ENCODE measurements at regions not wholly inside any gene's neighbourhood (a gene's known extent, or its start where the extent isn't known, plus 50 kb on each side); places are given as distances from the start of the nearest gene placed in this dataset.

DNA sequence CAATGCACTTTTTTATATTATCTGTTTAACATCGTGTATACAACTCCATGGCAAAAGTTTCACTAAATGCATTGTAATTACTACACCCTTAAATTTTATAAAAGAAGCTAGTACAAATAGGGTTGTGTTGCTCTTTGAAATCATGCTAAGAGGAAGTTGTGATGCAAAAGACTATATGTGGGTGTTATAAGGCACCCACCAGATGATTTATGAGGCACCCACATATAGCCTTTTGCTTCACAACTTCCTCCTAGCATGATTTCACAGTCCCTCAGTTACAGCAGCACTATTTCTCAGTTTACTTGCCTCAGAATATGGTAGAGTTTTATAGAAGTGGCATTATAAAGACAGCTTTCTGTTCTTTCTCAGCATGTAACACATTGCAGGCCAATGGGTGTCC lies 277.3 kb upstream of the DOK6 start:
- no peaks in the 10 kb centered on the region for H3K36me3 ChIP-seq (ENCODE audit: insufficient read depth, low read length)
- H3K27ac ChIP-seq (ENCODE audit: low read length), result no peak overlapping the region
- no peak overlapping the region for H3K4me2 ChIP-seq (ENCODE audit: low read length)
- no peaks in the 10 kb centered on the region for H3F3A ChIP-seq (ENCODE audit: insufficient read depth, low read length, poor library complexity, severe bottlenecking)
- TF ChIP-seq MXI1 (conservative IDR thresholded peaks at IDR 0.05; ENCODE audit: poor library complexity, severe bottlenecking) (no peak), TAF1 (IDR thresholded peaks at IDR 0.05; ENCODE audit: low read depth) (no peak), SMC3 (conservative IDR thresholded peaks at IDR 0.05; ENCODE audit: poor library complexity) (no peak), RAD21 (conservative IDR thresholded peaks at IDR 0.05) (no peak), EZH2 (IDR thresholded peaks at IDR 0.05; ENCODE audit: borderline replicate concordance, insufficient read depth, low read length, poor library complexity, severe bottlenecking) (no peak), POLR2AphosphoS5 (IDR thresholded peaks at IDR 0.05) (no peak), EP300 (conservative IDR thresholded peaks at IDR 0.05; ENCODE audit: poor library complexity, severe bottlenecking) (no peak)
- TF ChIP-seq, protein P1, sequence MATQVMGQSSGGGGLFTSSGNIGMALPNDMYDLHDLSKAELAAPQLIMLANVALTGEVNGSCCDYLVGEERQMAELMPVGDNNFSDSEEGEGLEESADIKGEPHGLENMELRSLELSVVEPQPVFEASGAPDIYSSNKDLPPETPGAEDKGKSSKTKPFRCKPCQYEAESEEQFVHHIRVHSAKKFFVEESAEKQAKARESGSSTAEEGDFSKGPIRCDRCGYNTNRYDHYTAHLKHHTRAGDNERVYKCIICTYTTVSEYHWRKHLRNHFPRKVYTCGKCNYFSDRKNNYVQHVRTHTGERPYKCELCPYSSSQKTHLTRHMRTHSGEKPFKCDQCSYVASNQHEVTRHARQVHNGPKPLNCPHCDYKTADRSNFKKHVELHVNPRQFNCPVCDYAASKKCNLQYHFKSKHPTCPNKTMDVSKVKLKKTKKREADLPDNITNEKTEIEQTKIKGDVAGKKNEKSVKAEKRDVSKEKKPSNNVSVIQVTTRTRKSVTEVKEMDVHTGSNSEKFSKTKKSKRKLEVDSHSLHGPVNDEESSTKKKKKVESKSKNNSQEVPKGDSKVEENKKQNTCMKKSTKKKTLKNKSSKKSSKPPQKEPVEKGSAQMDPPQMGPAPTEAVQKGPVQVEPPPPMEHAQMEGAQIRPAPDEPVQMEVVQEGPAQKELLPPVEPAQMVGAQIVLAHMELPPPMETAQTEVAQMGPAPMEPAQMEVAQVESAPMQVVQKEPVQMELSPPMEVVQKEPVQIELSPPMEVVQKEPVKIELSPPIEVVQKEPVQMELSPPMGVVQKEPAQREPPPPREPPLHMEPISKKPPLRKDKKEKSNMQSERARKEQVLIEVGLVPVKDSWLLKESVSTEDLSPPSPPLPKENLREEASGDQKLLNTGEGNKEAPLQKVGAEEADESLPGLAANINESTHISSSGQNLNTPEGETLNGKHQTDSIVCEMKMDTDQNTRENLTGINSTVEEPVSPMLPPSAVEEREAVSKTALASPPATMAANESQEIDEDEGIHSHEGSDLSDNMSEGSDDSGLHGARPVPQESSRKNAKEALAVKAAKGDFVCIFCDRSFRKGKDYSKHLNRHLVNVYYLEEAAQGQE (IDR thresholded peaks at IDR 0.05; ENCODE audit: borderline replicate concordance), result no peak
- TF ChIP-seq, protein P2, sequence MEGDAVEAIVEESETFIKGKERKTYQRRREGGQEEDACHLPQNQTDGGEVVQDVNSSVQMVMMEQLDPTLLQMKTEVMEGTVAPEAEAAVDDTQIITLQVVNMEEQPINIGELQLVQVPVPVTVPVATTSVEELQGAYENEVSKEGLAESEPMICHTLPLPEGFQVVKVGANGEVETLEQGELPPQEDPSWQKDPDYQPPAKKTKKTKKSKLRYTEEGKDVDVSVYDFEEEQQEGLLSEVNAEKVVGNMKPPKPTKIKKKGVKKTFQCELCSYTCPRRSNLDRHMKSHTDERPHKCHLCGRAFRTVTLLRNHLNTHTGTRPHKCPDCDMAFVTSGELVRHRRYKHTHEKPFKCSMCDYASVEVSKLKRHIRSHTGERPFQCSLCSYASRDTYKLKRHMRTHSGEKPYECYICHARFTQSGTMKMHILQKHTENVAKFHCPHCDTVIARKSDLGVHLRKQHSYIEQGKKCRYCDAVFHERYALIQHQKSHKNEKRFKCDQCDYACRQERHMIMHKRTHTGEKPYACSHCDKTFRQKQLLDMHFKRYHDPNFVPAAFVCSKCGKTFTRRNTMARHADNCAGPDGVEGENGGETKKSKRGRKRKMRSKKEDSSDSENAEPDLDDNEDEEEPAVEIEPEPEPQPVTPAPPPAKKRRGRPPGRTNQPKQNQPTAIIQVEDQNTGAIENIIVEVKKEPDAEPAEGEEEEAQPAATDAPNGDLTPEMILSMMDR (IDR thresholded peaks at IDR 0.05; ENCODE audit: poor library complexity, severe bottlenecking), result no peak
- H3K9me3 ChIP-seq (ENCODE audit: low read length), result no peaks in the 10 kb centered on the region
- H3K9me2 ChIP-seq (ENCODE audit: insufficient read depth, low read length), result no peaks in the 10 kb centered on the region
- H3K4me3 ChIP-seq (ENCODE audit: low read length), result no peak overlapping the region
- no peak overlapping the region for H3K9ac ChIP-seq (ENCODE audit: low read length)
- no peaks in the 10 kb centered on the region for H4K20me1 ChIP-seq (ENCODE audit: insufficient read depth)
- no peak overlapping the region for H2AFZ ChIP-seq (ENCODE audit: low read depth, low read length)
- no peaks in the 10 kb centered on the region for H3K79me2 ChIP-seq (replicated peaks; ENCODE audit: insufficient read depth, low read length)
- H3K27me3 ChIP-seq (ENCODE audit: insufficient read depth, low read depth, low read length), result no peaks in the 10 kb centered on the region

DNA sequence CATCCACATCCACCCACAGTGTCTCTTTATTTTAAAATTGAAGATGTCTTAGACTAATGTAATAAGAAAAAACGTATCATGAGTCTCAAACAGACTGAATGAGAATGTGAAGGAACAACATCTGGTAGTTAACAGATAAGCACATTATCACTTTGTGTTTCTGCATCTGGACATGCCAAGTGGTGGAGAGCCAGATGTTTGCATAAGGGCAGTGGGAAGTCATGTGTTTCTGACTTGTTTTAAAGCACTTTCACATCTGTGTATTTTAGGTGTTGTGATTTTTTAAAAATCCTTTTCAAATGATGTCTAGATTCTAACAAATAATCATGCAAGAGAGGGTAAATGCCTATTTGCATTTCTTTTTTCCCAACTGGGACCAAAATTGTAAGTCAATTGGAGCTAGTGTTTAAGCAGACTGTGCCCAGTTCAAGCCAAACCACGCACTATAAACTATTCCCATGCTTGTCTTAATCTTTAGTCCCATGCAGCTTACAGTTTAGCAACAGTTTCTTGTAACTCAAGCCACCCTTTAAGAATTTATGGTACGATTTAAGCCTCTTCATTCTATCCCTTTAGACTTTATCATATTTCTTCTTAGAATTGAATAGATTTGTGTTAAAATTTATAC lies 272.7 kb upstream of the DOK6 start:
- Histone ChIP-seq H3K27ac (ENCODE audit: low read length) (no peak overlapping the region), H3K36me3 (ENCODE audit: insufficient read depth, low read length) (no peaks in the 10 kb centered on the region), H2AFZ (ENCODE audit: low read depth, low read length) (no peak overlapping the region), H3K9ac (ENCODE audit: low read length) (no peak overlapping the region), H3K9me3 (ENCODE audit: low read length) (no peaks in the 10 kb centered on the region), H3F3A (ENCODE audit: insufficient read depth, low read length, poor library complexity, severe bottlenecking) (no peaks in the 10 kb centered on the region), H3K27me3 (ENCODE audit: insufficient read depth, low read depth, low read length) (no peaks in the 10 kb centered on the region), H3K9me2 (ENCODE audit: insufficient read depth, low read length) (no peaks in the 10 kb centered on the region), H3K4me2 (ENCODE audit: low read length) (no peak overlapping the region), H3K79me2 (replicated peaks; ENCODE audit: insufficient read depth, low read length) (no peaks in the 10 kb centered on the region), H3K4me3 (ENCODE audit: low read length) (no peak overlapping the region), H4K20me1 (ENCODE audit: insufficient read depth) (no peaks in the 10 kb centered on the region)
- TF ChIP-seq EZH2 (IDR thresholded peaks at IDR 0.05; ENCODE audit: borderline replicate concordance, insufficient read depth, low read length, poor library complexity, severe bottlenecking), result no peak
- TF ChIP-seq, protein P1 (IDR thresholded peaks at IDR 0.05; ENCODE audit: borderline replicate concordance), result no peak
- TF ChIP-seq, protein P2 (IDR thresholded peaks at IDR 0.05; ENCODE audit: poor library complexity, severe bottlenecking), result no peak
- no peak for TF ChIP-seq RAD21 (conservative IDR thresholded peaks at IDR 0.05)
- no peak for TF ChIP-seq EP300 (conservative IDR thresholded peaks at IDR 0.05; ENCODE audit: poor library complexity, severe bottlenecking)
- TF ChIP-seq TAF1 (IDR thresholded peaks at IDR 0.05; ENCODE audit: low read depth), result no peak
- no peak for TF ChIP-seq POLR2AphosphoS5 (IDR thresholded peaks at IDR 0.05)
- TF ChIP-seq SMC3 (conservative IDR thresholded peaks at IDR 0.05; ENCODE audit: poor library complexity), result no peak
- TF ChIP-seq MXI1 (conservative IDR thresholded peaks at IDR 0.05; ENCODE audit: poor library complexity, severe bottlenecking), result no peak

All from neural cell (in vitro differentiated cells).